ENCODE measurements at regions not wholly inside any gene's neighbourhood (a gene's known extent, or its start where the extent isn't known, plus 50 kb on each side); places are given as distances from the start of the nearest gene placed in this dataset.

GRCh38 chr11:115739878-115740277, 235.7 kb upstream of the CADM1 start:
- TF ChIP-seq CTCF (IDR thresholded peaks at IDR 0.05), result no peak

GRCh38 chr11:115739146-115739545, 234.9 kb upstream of the CADM1 start:
- no peak for TF ChIP-seq CTCF (IDR thresholded peaks at IDR 0.05)

GRCh38 chr11:115737875-115738274, 233.7 kb upstream of the CADM1 start:
- no peak for TF ChIP-seq CTCF (IDR thresholded peaks at IDR 0.05)

- no peak for TF ChIP-seq CTCF (IDR thresholded peaks at IDR 0.05)
Observed at GRCh38 chr11:115736146-115736545, 231.9 kb upstream of the CADM1 start.

GRCh38 chr11:115724666-115725065, 220.5 kb upstream of the CADM1 start:
- TF ChIP-seq CTCF (IDR thresholded peaks at IDR 0.05), result no peak

- no peak for TF ChIP-seq CTCF (IDR thresholded peaks at IDR 0.05)
Observed at GRCh38 chr11:115722711-115723110, 218.5 kb upstream of the CADM1 start.

- TF ChIP-seq CTCF (IDR thresholded peaks at IDR 0.05), result no peak
Observed at GRCh38 chr11:115721296-115721995, 217.2 kb upstream of the CADM1 start.

Data from LNCAP (cell line).